WI38 (cell line): ENCODE measurements at regions not wholly inside any gene's neighbourhood (a gene's known extent, or its start where the extent isn't known, plus 50 kb on each side); places are given as distances from the start of the nearest gene placed in this dataset.

ENCODE experiments used
- H3K4me3 ChIP-seq: 2 replicates; pipeline ENCODE4 v1.5.1; 2011; ENCODE audit warnings: low read depth, mild to moderate bottlenecking, control low read depth, low read length
- CTCF ChIP-seq: IDR thresholded peaks from 2 replicates; pipeline ENCODE4 v1.5.1; 2012; ENCODE audit warnings: low read depth, mild to moderate bottlenecking, control low read depth, low read length

GRCh38 chr13:106417467-106418110 lies 117.9 kb downstream of the EFNB2 start:
- no peak for TF ChIP-seq CTCF
- H3K4me3 ChIP-seq, result no peak overlapping the region

- TF ChIP-seq CTCF, result no peak
- no peak overlapping the region for H3K4me3 ChIP-seq
Measured at GRCh38 chr13:106416645-106417044, 118.8 kb downstream of the EFNB2 start.

GRCh38 chr13:106415971-106416370 lies 119.5 kb downstream of the EFNB2 start:
- no peak for TF ChIP-seq CTCF
- no peak overlapping the region for H3K4me3 ChIP-seq

- TF ChIP-seq CTCF, result no peak
- no peak overlapping the region for H3K4me3 ChIP-seq
Measured at GRCh38 chr13:106415442-106415841, 120.0 kb downstream of the EFNB2 start.

GRCh38 chr13:106407338-106407737 lies 128.1 kb downstream of the EFNB2 start:
- no peak overlapping the region for H3K4me3 ChIP-seq
- TF ChIP-seq CTCF, result no peak

GRCh38 chr13:106405731-106406130 lies 129.7 kb downstream of the EFNB2 start:
- H3K4me3 ChIP-seq, result no peak overlapping the region
- TF ChIP-seq CTCF, result no peak

GRCh38 chr13:106403280-106403679 lies 132.2 kb downstream of the EFNB2 start:
- no peak for TF ChIP-seq CTCF
- H3K4me3 ChIP-seq, result no peak overlapping the region
